ENCODE measurements at regions not wholly inside any gene's neighbourhood (a gene's known extent, or its start where the extent isn't known, plus 50 kb on each side); places are given as distances from the start of the nearest gene placed in this dataset.

GRCh38 chr11:37394236-37394870 is 796.3 kb upstream of the RAG2 start:
- DNase-seq (ENCODE audit: extremely low read depth, insufficient read length) = no peak
- Histone ChIP-seq H3K36me3 (ENCODE audit: control insufficient read depth, insufficient read depth, low read length) (no peaks in the 10 kb centered on the region), H3K4me3 (replicated peaks; ENCODE audit: low read depth, low read length) (no peak overlapping the region), H3K27me3 (replicated peaks; ENCODE audit: control insufficient read depth, insufficient read depth, low read length) (no peaks in the 10 kb centered on the region)
- no peak for TF ChIP-seq CTCF (IDR thresholded peaks at IDR 0.05; ENCODE audit: insufficient read depth, low read length, poor library complexity, severe bottlenecking)

GRCh38 chr11:37391615-37392014 is 793.6 kb upstream of the RAG2 start:
- TF ChIP-seq CTCF (IDR thresholded peaks at IDR 0.05; ENCODE audit: insufficient read depth, low read length, poor library complexity, severe bottlenecking) = no peak
- DNase-seq (ENCODE audit: extremely low read depth, insufficient read length) = no peak
- Histone ChIP-seq H3K27me3 (replicated peaks; ENCODE audit: control insufficient read depth, insufficient read depth, low read length) (no peaks in the 10 kb centered on the region), H3K36me3 (ENCODE audit: control insufficient read depth, insufficient read depth, low read length) (no peaks in the 10 kb centered on the region), H3K4me3 (replicated peaks; ENCODE audit: low read depth, low read length) (no peak overlapping the region)

GRCh38 chr11:37390576-37391083 is 792.6 kb upstream of the RAG2 start:
- no peaks in the 10 kb centered on the region for H3K27me3 ChIP-seq (replicated peaks; ENCODE audit: control insufficient read depth, insufficient read depth, low read length)
- DNase-seq (ENCODE audit: extremely low read depth, insufficient read length) = no peak
- TF ChIP-seq CTCF (IDR thresholded peaks at IDR 0.05; ENCODE audit: insufficient read depth, low read length, poor library complexity, severe bottlenecking) = no peak
- no peaks in the 10 kb centered on the region for H3K36me3 ChIP-seq (ENCODE audit: control insufficient read depth, insufficient read depth, low read length)
- no peak overlapping the region for H3K4me3 ChIP-seq (replicated peaks; ENCODE audit: low read depth, low read length)

- TF ChIP-seq CTCF (IDR thresholded peaks at IDR 0.05; ENCODE audit: insufficient read depth, low read length, poor library complexity, severe bottlenecking) = no peak
These were observed 780.9 kb upstream of the RAG2 start for GRCh38 chr11:37378958-37379357.

GRCh38 chr11:37372667-37373066 is 774.6 kb upstream of the RAG2 start:
- H3K27me3 ChIP-seq (replicated peaks; ENCODE audit: control insufficient read depth, insufficient read depth, low read length) = no peaks in the 10 kb centered on the region
- no peak for TF ChIP-seq CTCF (IDR thresholded peaks at IDR 0.05; ENCODE audit: insufficient read depth, low read length, poor library complexity, severe bottlenecking)
- no peak overlapping the region for H3K4me3 ChIP-seq (replicated peaks; ENCODE audit: low read depth, low read length)
- no peak for DNase-seq (ENCODE audit: extremely low read depth, insufficient read length)
- H3K36me3 ChIP-seq (ENCODE audit: control insufficient read depth, insufficient read depth, low read length) = no peaks in the 10 kb centered on the region

More at GRCh38 chr11:37378958-37379357, 780.9 kb upstream of the RAG2 start:
- H3K36me3 ChIP-seq (ENCODE audit: control insufficient read depth, insufficient read depth, low read length) = no peaks in the 10 kb centered on the region
- no peak for DNase-seq (ENCODE audit: extremely low read depth, insufficient read length)
- H3K4me3 ChIP-seq (replicated peaks; ENCODE audit: low read depth, low read length) = no peak overlapping the region
- no peaks in the 10 kb centered on the region for H3K27me3 ChIP-seq (replicated peaks; ENCODE audit: control insufficient read depth, insufficient read depth, low read length)

Measured in GM06990 (cell line).